ENCODE measurements at regions not wholly inside any gene's neighbourhood (a gene's known extent, or its start where the extent isn't known, plus 50 kb on each side); places are given as distances from the start of the nearest gene placed in this dataset.

DNA sequence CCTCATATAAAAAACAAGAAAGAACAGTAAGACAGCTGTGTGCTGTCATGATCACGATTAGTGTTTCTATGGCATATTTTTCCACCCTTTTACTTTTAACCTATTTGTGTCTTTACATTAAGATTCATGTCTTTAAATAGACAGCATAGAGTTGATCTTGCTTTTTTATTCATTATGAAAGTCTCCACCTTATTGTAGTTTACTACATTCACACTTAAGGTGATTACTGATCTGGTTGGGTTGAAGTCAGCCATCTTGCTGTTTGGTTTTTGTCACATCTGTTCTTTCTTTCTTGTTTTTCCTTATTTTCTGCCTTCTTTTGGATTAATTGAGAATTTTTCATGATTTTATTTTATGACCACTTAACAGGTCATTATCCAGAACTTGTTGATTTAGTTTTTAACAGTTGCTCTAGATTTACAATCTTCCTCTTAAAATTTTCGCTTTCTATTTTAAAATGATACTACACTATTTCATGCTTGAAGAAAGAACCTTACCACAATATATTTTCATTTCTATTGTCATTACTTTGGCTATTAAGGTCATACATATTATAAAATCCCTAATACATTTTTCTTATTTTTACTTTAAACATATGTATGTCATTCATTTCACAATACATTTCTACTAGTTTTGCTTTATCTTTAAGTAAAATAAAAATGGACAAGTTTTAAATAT lies 292.5 kb downstream of the SH3GL2 start:
- H3K4me3 ChIP-seq (replicated peaks; ENCODE audit: low read depth, low read length) = no peak overlapping the region
- TF ChIP-seq, protein P1, sequence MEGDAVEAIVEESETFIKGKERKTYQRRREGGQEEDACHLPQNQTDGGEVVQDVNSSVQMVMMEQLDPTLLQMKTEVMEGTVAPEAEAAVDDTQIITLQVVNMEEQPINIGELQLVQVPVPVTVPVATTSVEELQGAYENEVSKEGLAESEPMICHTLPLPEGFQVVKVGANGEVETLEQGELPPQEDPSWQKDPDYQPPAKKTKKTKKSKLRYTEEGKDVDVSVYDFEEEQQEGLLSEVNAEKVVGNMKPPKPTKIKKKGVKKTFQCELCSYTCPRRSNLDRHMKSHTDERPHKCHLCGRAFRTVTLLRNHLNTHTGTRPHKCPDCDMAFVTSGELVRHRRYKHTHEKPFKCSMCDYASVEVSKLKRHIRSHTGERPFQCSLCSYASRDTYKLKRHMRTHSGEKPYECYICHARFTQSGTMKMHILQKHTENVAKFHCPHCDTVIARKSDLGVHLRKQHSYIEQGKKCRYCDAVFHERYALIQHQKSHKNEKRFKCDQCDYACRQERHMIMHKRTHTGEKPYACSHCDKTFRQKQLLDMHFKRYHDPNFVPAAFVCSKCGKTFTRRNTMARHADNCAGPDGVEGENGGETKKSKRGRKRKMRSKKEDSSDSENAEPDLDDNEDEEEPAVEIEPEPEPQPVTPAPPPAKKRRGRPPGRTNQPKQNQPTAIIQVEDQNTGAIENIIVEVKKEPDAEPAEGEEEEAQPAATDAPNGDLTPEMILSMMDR (IDR thresholded peaks at IDR 0.05; ENCODE audit: low read depth, low read length, missing control alignments) = no peak

GRCh38 chr9:17875886-17876285 lies 297.0 kb downstream of the SH3GL2 start:
- no peak overlapping the region for H3K4me3 ChIP-seq (replicated peaks; ENCODE audit: low read depth, low read length)
- TF ChIP-seq, protein P1 (IDR thresholded peaks at IDR 0.05; ENCODE audit: low read depth, low read length, missing control alignments) = no peak
- DNase-seq (ENCODE audit: extremely low read depth, low read depth) = no peak

More for the DNA sequence above, 292.5 kb downstream of the SH3GL2 start:
- DNase-seq (ENCODE audit: extremely low read depth, low read depth) = no peak

GRCh38 chr9:17876687-17877086 lies 297.8 kb downstream of the SH3GL2 start:
- no peak for DNase-seq (ENCODE audit: extremely low read depth, low read depth)
- TF ChIP-seq, protein P1 (IDR thresholded peaks at IDR 0.05; ENCODE audit: low read depth, low read length, missing control alignments) = no peak
- H3K4me3 ChIP-seq (replicated peaks; ENCODE audit: low read depth, low read length) = no peak overlapping the region

- no peak for DNase-seq (ENCODE audit: extremely low read depth, low read depth)
- TF ChIP-seq, protein P1 (IDR thresholded peaks at IDR 0.05; ENCODE audit: low read depth, low read length, missing control alignments) = no peak
- H3K4me3 ChIP-seq (replicated peaks; ENCODE audit: low read depth, low read length) = no peak overlapping the region
These were observed 300.0 kb downstream of the SH3GL2 start for GRCh38 chr9:17878810-17879370.

- TF ChIP-seq, protein P1 (IDR thresholded peaks at IDR 0.05; ENCODE audit: low read depth, low read length, missing control alignments) = no peak
- DNase-seq (ENCODE audit: extremely low read depth, low read depth) = no peak
- H3K4me3 ChIP-seq (replicated peaks; ENCODE audit: low read depth, low read length) = no peak overlapping the region
These were observed 302.5 kb downstream of the SH3GL2 start for GRCh38 chr9:17881371-17881770.

DNA sequence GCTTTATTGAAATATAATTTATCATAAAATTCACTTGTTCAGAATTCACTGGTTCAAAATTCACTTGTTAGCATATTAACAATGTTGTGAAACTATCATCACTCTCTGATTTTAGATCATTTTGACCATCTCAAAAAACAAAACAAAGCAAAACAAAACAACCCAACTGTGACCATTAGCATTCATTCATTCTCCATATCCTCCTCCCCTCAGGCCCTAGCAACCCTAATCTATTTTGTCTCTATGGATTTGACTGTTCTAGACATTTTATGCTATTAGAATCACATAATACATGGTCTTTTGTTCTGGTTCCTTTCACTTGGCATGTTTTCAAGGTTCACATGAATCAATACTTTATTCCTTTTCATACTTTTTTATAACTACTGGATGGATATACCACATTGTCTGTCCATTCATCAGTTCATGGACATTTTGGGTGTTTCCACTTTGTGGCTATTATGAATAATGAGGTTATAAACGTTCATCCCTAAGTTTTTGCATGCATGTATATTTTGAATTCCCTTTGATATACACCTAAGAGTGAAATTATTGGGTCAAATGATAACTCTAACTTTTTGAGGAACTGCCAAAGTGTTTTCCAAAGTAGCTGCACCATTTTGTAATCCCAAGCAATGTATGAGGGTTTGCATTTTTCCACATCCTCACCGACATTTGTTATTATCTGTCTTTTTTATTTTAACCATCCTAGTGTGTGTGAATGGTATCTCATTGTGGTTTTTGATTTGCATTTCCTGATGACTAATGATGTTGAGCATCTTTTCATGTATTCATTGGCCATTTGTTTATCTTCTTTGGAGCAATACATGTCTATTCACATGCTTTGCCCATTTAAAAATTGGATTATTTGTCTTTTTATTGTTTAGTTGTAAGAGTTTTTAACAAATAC lies 304.1 kb downstream of the SH3GL2 start:
- TF ChIP-seq, protein P1 (IDR thresholded peaks at IDR 0.05; ENCODE audit: low read depth, low read length, missing control alignments) = no peak
- DNase-seq (ENCODE audit: extremely low read depth, low read depth) = no peak
- no peak overlapping the region for H3K4me3 ChIP-seq (replicated peaks; ENCODE audit: low read depth, low read length)

Data from HFF-Myc (cell line).